GM04503 (cell line): ENCODE measurements at regions not wholly inside any gene's neighbourhood (a gene's known extent, or its start where the extent isn't known, plus 50 kb on each side); places are given as distances from the start of the nearest gene placed in this dataset.

ENCODE experiments used
- DNase-seq: peaks from one replicate; pipeline ENCODE4 v3.0.0-alpha.2; 2012; ENCODE audit warnings: low read depth

DNA sequence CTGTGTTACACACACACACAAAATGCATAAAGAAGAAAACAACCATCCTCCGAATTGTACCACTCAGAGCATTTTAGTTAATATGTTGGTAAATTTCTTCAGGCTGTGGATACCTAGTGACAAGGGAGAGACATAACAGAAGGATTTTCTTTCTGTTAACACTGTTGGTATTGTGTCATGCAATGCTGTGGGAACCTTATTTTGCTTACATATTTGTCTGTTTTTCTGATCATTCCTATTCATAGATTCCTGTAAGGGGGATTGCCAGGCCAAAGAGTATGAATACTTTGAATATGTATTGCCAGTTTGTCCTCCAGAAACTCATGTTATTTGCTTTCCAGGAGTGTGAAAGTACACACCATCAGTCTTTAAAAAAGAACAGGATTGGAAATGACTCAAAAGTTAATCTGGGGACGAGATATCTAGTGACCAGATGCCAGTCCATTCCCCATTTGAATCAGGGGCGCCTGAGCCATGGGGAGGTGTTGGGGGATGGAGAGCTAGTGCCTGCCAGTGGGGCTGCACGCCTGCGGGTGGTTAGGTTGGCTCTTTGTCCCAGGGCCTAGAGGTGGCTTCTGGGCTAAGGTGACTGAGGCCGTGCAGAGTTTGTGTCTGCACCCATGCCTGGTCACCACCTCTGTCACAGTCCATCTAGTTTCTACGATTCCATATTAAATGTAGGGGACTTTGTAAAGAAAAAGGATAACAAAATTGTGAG is 142.0 kb downstream of the PTPN20 start:
- DNase-seq = no peak

DNA sequence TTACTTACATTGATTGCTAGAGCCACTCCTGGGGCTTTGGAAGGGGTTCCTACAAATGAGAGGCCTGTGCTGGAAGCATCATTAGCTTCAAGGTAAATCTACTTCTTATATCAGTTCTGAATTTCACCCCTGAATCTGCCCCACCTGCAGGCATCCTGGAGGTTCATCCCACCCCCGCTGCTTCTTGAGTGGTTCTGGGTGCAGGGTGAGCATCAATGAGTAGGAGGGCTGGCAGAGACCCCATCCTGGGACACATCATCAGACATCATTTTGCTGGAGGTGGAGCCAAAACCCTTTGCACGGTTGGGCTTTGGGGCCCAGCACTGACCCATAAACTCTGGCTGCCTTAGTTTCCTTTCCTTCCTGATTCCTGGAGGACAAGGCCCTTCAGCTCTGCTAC is 143.7 kb downstream of the PTPN20 start:
- no peak for DNase-seq

DNA sequence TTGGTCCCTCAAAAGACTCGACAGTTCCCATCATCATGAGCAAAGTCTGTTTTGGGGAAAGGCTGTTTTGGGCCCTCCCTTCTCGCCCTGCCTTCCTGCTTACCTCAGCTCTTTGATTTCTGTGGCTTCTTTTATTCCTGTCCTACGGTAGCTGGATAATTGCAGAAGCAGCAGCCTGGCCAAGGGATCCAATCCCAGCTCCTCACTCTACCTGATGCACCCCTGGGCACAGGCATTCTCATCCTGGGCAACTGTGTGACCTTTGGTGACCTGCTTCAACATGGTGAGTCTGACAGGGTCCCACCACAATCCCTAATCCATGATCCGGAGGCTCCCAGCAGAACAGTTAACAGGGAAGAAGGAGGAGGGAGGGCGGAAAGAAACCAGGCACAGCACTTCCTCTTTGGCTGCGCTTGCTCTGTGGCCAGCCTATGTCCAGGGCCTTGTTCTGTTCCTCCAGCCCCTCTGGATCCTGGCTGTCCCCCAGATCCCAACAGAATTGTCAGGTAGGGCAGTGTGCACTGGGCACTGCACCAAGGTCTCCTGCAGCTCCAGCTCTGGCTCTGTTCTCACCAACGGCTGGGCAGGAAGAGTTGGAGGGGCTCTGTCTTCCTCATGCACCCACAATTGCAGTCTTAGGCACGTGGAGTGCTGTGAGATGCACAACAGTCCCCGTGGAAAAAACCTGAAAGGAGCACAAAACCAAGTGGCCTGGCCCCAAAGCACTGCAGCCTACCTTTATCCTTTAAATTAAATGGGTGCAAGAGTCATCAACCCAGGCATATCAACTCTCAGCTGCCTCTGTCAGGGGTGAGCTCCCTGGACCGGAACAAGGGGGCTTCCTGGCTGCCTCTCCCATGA is 144.4 kb downstream of the PTPN20 start:
- DNase-seq = no peak

DNA sequence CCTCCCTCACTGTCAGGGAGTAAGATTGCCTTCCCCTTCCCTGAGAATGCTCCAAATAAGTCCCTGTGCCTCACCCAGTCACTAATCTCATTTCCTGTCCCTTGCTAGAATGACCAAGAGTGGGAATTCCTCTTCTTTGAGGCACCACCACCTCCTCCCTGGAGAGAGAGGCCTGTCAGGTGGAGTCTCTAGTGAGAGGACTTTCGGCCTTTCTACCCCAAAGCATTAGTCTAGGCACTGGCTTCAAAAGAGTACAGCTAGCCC is 145.0 kb downstream of the PTPN20 start:
- no peak for DNase-seq

DNA sequence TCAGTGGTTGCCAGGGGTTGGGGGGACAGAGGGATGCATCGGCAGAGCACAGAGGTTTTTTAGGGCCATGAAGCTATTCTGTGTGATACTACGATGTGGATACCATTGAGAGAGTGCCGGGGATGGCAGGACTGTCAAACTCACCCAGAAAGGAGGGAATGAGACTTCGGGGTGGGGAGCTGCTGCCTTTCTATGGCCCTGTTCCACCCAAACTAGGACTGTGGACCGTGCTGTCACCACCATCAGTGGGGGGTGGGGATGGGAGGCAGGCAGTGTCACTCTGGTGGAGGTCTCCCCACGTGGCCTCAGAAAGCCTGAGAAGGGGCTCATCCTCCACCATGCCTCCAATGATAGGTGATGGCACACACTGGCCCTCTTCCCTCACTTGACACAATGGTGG is 146.2 kb downstream of the PTPN20 start:
- no peak for DNase-seq

DNA sequence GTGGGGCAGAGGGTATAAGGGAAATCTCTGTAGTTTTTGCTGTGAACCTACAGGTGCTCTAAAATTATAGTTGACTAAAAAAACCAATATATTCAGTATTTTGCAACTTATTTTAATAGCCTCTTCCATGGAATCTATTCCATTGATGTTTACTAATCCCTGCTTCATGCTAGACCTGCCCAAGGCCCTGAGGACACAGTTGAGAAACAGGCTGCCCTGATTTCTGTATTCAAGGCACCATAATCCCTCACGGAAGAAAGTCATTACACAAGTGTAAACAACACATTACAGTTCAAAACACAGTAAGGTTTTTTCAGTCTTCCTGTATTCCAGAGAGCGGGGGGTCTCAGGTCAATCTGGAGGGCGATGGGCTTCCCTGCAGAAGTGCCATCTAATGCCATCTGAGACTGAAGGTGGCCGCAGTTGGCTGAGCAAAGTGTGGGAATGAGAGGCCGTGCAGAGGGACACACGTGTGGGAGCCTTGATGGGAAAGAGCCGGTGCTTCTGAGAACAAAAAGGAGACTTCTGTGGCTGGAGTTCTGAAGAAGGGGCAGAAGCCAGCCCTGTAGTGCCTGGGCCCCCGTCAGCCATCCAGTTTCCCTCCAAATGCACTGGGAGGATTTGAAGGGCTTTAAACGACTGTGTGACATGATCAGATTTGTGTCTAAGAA is 146.9 kb downstream of the PTPN20 start:
- DNase-seq = no peak

DNA sequence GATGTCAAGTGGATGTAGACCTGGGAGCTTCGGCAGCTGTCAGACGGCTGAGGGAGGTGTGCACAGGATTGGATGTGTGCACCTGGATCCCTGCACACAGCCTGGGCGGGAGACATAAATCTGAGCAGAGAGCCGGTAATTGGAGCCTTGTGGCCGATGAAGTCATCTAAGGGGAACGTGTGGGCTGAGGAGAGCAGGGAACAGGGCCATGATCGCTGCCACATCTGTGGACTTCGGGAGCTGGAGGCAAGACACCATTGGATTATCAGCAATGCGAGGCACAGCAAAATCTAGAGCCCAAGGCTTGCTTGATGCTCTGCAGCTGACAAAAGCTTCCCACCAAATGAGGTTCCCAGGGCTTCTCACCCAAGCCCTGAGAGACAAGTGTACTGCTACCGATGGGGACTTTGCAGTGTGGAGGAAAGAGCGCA is 147.7 kb downstream of the PTPN20 start:
- no peak for DNase-seq

DNA sequence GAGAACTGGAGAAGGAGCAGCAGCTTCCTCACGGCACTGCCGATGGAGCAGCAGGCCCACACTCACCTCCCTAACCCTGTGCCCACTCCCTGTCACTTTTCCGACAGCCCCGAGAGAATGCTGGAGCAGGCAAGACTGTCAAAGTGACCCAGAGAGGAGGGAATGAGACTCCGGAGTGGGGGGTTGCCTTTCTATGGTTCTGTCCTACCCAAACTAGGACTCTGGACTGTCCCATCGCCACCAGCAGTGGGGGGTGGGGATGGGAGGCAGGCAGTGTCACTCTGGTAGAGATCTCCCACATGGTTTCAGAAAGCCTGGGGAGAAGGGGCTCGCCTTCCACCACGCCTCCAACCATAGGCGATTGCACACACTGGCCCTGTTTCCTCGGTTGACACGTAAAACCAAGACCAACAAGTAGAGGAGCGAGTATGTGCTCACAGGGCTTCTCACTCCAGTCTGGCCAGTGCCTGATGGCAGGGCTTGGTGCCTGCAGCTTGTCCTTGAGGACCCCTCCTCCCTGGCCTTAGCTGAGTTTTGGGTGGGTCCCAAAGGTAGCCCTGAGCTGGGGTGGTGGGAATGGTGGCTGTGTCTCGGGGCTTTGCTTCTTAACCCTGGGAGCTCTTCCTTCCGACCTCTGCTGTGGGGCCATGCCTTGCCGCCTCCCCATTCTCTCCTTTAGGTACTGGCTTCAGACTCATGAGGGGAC is 148.5 kb downstream of the PTPN20 start:
- DNase-seq = no peak

DNA sequence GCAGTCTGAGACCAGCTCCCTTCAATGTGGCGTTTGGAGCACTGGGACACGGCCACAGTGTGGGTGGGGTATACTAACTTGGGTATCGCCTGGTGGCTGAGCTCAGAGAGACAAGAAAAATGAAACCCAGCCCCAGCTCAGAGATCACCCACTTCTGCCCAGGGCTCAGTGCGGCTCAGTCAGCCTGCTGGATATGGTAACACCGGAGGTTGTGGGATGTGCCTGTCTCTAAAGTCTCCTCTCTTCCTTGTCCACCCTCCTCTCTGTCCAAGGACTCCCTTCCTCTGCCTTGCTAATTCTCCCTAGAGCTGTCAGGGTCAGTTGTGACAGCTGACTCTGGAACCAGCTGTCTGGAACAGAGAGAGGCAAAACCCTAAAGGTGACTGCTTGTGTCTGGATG is 149.1 kb downstream of the PTPN20 start:
- no peak for DNase-seq

DNA sequence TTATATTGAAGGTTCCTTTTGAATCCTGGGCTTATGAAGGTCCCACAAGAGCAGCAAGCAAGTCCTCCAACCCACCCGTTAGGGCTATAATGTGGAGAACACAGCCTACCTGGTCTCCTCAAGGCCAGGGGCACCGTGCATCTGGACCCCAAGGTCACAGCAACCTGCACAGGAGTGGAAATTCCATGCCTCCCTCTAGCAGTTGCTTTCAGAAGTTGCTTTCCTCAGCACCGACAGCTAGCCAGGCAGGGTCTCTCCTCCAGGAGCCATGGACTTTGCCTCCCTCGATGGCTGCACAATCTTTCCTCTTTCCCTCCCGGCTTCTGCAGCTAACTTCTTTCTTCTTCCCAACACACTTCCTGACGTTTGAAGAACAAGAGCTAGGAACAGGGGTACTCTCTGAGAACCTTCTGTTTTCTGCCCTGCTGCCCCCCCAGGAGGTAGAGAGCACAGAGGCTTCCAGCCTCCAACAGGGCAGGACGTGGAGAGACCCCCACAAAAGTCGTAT is 149.8 kb downstream of the PTPN20 start:
- DNase-seq = no peak

DNA sequence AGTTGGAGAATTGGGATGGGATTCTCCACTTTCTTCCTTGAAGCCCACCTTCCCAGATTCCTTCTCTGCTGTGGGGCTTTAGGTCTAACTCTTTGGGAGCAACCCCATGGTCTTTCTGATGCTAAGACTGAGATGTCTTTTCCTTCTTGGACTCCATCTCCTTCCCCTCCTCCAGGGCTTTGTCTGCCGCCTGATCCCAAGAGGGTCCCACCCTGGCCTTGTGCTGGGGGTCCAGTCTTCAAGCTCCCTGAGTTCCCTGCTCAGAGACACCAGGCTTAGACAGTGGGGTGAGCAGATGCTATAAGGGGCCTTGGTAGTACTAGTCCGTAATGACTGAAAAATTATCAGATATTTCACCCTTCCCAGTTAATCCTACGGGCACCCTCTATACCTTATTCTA is 150.5 kb downstream of the PTPN20 start:
- no peak for DNase-seq

DNA sequence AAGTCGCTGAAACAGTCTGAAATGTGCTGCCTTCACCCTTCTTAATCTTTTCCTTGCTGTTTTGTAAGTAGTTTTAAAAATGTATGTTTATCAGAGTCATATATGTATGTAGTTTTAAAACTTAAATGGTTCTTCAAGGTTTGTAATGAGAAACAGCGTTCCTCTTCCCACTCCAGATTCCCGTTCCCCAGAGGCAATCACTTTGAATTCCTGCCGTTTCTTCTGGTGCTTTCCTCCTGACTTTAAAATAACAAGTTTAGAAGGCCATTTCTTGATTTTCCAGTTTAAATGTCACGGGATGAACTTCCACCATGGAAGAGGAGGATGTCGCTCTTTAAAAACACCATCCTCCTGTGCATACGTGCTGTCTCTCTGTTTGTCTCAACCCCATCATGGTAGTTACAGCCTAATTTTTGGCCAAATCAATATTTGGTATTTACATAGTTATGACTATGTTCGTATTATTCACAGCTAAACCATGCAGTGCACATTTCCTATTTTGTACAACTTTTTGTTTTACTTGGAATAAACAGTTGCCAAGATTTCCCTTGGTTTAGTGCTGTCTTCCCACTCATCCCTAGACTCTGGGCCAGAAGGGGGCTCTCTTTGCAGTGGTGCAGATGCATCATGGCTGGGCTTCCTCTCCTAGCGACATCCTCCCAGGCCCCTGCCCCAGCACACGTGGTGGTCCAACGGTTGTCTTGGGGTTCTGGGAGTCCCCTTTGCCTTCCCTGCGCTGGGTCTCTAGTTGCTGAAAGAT is 151.4 kb downstream of the PTPN20 start:
- no peak for DNase-seq

DNA sequence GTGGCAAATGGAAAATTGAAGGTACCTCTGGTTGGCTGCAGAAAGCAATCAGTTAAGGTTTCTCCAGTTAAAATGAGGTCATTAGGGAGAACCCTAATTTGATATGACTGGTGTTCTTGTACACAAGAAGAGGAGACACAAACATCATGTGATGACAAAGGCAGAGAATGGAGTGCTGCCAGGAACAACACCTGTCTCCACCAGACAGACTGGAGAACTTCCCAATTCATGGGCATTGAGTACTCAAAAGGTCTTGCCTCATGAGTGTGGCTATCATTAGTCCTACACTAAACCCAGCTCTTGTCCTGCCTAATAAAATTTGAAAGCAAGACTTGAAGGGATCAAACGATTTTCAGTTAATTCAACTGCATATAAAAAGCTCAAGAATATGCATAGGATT is 152.6 kb downstream of the PTPN20 start:
- no peak for DNase-seq

DNA sequence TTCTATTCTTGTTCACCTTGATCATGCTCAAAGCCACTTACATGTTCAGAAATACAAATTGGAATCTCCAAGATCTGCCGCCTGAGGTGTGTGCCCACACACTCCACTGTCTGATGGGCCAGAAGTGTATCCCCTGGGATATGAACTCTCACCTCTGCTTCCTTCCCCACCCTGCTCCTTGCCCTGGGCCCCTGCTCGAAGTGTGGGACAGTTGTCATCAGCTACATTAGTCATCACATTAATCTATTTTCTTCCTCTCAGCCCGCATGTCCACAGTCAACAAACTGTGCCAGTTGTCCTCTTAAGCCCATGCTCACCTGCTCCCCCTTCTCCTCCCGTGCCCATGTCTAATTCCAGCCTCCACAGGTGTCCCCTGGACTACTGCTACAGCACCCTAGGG is 154.7 kb downstream of the PTPN20 start:
- DNase-seq = no peak

DNA sequence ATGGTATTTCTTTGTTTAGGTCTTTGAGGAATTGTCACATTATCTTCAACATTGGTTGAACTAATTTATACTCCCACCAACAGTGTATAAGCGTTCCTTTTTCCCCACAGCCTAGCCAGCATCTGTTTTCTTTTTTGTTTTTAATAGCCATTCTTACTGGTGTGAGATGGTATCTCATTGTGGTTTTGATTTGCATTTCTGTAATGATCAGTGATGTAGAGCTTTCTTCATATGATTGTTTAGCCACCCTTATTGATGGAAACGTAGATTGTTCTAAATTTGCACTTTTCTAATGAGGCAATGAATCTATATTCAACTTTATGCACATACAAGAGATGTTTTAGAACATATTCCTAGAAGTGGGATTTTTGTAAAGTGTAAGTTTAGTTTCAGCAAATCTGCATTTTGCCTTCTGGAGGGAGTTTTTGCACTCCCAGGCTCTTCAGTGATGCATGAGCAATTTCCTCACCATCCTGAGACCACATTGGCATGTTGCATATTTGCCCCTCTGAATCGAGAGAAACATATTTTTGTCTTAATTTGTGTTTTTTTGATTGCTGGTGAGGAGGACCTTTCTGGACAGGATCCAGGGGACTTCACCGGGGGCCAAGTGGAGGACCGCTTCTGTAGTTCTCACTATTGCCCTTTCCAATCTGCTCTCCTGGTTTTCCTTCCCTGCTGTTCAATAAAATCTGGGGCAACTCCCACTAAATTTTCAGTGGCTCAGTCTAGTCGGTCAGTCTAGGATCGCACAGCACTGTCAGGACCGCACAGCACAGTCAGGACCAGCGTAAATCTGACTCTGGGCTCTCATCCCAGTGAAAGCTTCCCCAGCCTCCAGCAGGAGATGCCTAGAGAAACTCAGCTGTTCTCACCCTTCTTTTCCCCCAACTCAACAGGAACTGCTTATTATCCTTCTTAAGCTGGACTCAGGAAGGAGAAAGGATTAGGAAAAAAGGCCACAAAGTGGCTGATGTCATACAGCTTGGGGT is 157.0 kb downstream of the PTPN20 start:
- DNase-seq = no peak

DNA sequence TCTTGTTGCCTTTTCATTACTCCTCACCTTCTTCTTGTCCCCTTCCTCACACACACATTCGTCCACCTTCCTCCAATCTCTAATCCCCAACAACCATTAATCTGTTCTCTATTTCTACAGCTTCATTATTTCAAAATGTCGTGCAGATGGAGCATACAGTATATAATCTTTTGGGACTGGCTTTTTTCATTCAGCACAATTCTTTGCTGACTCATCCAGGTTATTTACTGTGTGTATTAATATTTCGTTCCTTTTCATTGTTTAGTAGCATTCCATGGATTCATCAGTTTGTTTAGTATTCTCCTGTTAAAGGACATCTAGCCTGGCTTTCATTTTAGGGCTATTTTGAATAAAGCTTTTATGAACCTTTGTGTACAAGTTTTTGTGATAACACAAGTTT is 159.3 kb downstream of the PTPN20 start:
- no peak for DNase-seq

DNA sequence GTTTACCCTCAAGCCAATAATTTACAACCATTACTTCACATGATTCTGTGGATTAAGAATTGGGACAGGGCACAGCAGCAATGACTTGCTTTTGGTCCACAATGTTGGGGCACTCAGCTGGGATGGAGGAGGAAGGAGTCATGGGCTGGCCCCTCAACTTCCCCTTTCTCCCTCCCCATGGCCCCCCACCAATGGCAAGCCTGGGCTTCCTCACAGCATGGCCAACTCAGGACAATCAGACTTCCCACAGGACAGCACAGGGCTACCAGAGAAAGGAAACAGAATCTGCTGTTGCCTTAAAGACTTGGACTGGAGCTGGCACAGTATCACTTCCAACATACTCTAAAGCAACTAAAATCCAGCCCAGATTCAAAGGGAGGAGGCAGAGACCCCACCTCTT is 160.7 kb downstream of the PTPN20 start:
- DNase-seq = no peak

DNA sequence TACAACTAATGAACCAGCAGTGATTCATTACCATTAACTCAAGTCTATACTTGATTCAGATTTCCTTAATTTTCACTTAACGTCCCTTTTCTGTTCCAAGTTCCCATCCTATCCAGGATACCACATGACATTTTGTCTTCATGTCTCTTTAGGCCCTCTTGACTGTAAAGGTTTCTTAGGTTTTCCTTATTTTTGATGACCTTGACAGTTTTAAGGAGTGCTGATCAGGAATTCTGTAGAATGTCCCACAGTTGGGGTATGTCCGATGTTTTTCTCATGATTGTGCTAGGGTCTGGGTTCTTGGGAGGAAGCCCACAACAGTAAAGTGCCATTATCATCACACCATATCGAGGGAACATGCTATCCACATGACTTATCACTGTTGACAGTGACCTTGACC is 162.7 kb downstream of the PTPN20 start:
- no peak for DNase-seq

DNA sequence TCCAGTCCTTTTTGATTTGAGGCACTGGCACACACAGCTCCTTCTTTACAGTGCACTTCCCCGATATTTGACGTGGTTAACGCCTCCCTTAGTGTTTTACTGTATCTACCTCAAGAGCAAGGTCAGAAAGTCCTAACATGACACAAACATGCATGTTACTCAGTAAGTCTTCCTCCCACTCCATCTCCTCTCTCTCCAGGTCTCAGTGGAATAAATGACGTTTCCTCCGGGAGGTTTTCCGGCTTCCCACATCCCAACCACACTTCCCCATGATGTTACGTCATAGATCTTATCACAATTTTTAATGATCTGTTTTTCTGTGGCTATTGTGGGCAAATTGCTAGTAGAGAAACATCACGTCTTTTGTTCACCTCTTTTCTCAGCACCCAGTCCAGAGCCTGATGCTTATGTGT is 165.7 kb downstream of the PTPN20 start:
- no peak for DNase-seq

DNA sequence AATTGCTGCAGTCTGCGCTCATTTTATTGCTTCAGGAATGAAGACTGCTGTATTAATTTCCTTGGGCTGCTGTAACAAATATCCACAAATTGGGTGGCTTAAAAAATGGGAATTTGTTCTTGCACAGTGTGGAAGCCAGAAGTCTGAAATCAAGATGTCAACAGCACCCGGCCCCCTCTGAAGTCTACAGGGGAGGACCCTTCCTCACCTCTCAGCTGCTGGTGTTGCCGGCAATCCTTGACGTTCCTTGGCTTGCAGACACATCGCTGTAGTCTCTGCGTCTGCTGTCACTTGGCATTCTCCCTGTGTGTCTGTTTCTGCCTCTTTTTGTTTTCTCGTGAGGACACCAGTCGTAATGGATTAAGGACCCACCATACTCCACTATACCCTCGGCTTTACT is 166.2 kb downstream of the PTPN20 start:
- no peak for DNase-seq
